ENCODE measurements at regions not wholly inside any gene's neighbourhood (a gene's known extent, or its start where the extent isn't known, plus 50 kb on each side); places are given as distances from the start of the nearest gene placed in this dataset.

GRCh38 chr5:8196061-8196460 lies 327.1 kb downstream of the MTRR start:
- RAD21 ChIA-PET (ENCODE audit: unreplicated experiment) = no interaction called here
- no peak overlapping the region for H3K9ac ChIP-seq (ENCODE audit: control insufficient read depth, insufficient read depth, low read length)
- no peaks in the 10 kb centered on the region for H4K20me1 ChIP-seq (ENCODE audit: control insufficient read depth, insufficient read depth)
- SMC1A ChIA-PET (ENCODE audit: uncharacterized antibody, unreplicated experiment) = no interaction called here
- POLR2A ChIA-PET = no interaction called here
- WGBS (ENCODE audit: insufficient coverage, insufficient replicate concordance, low lambda C conversion rate, missing lambda C conversion rate) = 0% methylated on average over 2 of the region's 2 CpGs
- DNase-seq (ENCODE audit: low read depth, low spot score) (no peak), FAIRE-seq (no peak), ATAC-seq (no peak)
- H3K4me3 ChIP-seq = no peak overlapping the region
- no peaks in the 10 kb centered on the region for H3K4me1 ChIP-seq (ENCODE audit: control insufficient read depth, insufficient read depth, low read length)
- TF ChIP-seq ATF2 (IDR thresholded peaks at IDR 0.05; ENCODE audit: low read length) (no peak), CBX5 (IDR thresholded peaks at IDR 0.05; ENCODE audit: low read depth) (no peak), BRCA1 (IDR thresholded peaks at IDR 0.05; ENCODE audit: low read depth, low read length) (no peak), CHD1 (IDR thresholded peaks at IDR 0.05; ENCODE audit: low read depth, low read length) (no peak), ZNF274 (IDR thresholded peaks at IDR 0.05; ENCODE audit: insufficient read depth, insufficient read length) (no peak), RELA (IDR thresholded peaks at IDR 0.05; ENCODE audit: borderline replicate concordance, partially characterized antibody) (no peak), IRF5 (IDR thresholded peaks at IDR 0.05; ENCODE audit: borderline replicate concordance) (no peak), RCOR1 (conservative IDR thresholded peaks at IDR 0.05; ENCODE audit: low read depth, low read length) (no peak), NFXL1 (IDR thresholded peaks at IDR 0.05; ENCODE audit: borderline replicate concordance) (no peak), SMARCA5 (IDR thresholded peaks at IDR 0.05) (no peak), POLR2AphosphoS5 (IDR thresholded peaks at IDR 0.05; ENCODE audit: low read length) (no peak), MLLT1 (IDR thresholded peaks at IDR 0.05) (no peak), MXI1 (IDR thresholded peaks at IDR 0.05; ENCODE audit: low read depth, low read length) (no peak), ZBTB4 (CRISPR knock-in tag; IDR thresholded peaks at IDR 0.05) (no peak)
- H2AFZ ChIP-seq (ENCODE audit: control insufficient read depth, low read depth, low read length) = no peak overlapping the region
- in situ Hi-C loops (cut with MboI) (no loop called here), intact Hi-C loops (cut with micrococcal nuclease; ENCODE audit: unreplicated experiment) (no loop called here)
- H3K27me3 ChIP-seq (replicated peaks in 1 of 2; ENCODE audit: control insufficient read depth in 2 of 2, insufficient read depth in 2 of 2, low read length in 1 of 2) = no peaks in the 10 kb centered on the region
- H3K4me2 ChIP-seq (ENCODE audit: control insufficient read depth, insufficient read depth) = no peak overlapping the region
- CTCF ChIA-PET = interaction anchor here (1.7 kb wide), 1 partner anchor 9 kb away, joined by 4 read pairs; no protein-coding TSS in a partner anchor
- H3K36me3 ChIP-seq (ENCODE audit: control insufficient read depth in 2 of 2, insufficient read depth in 2 of 2, low read length in 1 of 2) = no peaks in the 10 kb centered on the region
- no peak overlapping the region for H3K27ac ChIP-seq (ENCODE audit: control insufficient read depth, insufficient read depth)
- H3K9me3 ChIP-seq (replicated peaks; ENCODE audit: control insufficient read depth, insufficient read depth, low read length) = no peaks in the 10 kb centered on the region
- no peaks in the 10 kb centered on the region for H3K79me2 ChIP-seq (ENCODE audit: control insufficient read depth, insufficient read depth, low read length)
- no TSS peak for BruUV-seq (replicated peaks)

All from GM12878 (cell line).